Ishikawa (cell line): ENCODE measurements at regions not wholly inside any gene's neighbourhood (a gene's known extent, or its start where the extent isn't known, plus 50 kb on each side); places are given as distances from the start of the nearest gene placed in this dataset.

ENCODE experiments used
- CEBPB ChIP-seq: IDR thresholded peaks from 2 replicates; pipeline ENCODE4 v1.6.1; 2012
- TAF1 ChIP-seq: IDR thresholded peaks from 2 replicates; pipeline ENCODE4 v1.6.1; 2012; ENCODE audit warnings: low read depth, mild to moderate bottlenecking
- TCF12 ChIP-seq: IDR thresholded peaks from 2 replicates; pipeline ENCODE4 v1.6.1; 2012; ENCODE audit warnings: low read depth
- YY1 ChIP-seq: IDR thresholded peaks from 2 replicates; pipeline ENCODE4 v1.6.1; 2012; ENCODE audit warnings: low read depth
- TF ChIP-seq, protein P1 (sequence below): IDR thresholded peaks from 2 replicates; pipeline ENCODE4 v1.6.1; 2012
- TF ChIP-seq, protein P2 (sequence below): IDR thresholded peaks from 2 replicates; pipeline ENCODE4 v1.6.1; 2012

DNA sequence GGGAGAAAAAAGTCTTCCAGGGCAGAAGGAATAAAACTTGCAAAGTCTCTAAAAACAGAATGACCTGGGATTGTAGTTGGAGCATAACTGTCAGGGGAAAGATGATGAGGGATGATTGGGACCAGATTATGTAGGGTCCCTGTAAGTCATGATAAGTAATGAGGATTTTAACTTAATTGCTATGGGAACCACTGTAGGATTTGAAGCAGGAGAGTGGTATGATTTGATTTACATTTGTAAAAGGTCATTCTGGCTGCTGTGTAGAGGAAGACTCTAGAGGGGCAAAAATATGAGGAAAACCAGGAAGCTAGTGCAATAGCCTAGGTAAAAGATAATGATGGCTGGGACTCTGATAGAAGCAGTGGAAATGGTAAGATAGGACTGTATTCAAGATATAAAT, 900.2 kb downstream of the DIAPH3 start:
- TF ChIP-seq, protein P1, sequence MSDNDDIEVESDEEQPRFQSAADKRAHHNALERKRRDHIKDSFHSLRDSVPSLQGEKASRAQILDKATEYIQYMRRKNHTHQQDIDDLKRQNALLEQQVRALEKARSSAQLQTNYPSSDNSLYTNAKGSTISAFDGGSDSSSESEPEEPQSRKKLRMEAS, result no peak
- TF ChIP-seq CEBPB, result no peak
- TF ChIP-seq YY1, result no peak
- no peak for TF ChIP-seq TAF1
- TF ChIP-seq, protein P2, sequence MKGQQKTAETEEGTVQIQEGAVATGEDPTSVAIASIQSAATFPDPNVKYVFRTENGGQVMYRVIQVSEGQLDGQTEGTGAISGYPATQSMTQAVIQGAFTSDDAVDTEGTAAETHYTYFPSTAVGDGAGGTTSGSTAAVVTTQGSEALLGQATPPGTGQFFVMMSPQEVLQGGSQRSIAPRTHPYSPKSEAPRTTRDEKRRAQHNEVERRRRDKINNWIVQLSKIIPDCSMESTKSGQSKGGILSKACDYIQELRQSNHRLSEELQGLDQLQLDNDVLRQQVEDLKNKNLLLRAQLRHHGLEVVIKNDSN, result no peak
- no peak for TF ChIP-seq TCF12
